ENCODE measurements at regions not wholly inside any gene's neighbourhood (a gene's known extent, or its start where the extent isn't known, plus 50 kb on each side); places are given as distances from the start of the nearest gene placed in this dataset.
"Not testable (repeated sequence)": the region's sequence is repeated elsewhere in the genome, so short reads cannot be mapped to it uniquely, and the experiment has no call there.

DNA sequence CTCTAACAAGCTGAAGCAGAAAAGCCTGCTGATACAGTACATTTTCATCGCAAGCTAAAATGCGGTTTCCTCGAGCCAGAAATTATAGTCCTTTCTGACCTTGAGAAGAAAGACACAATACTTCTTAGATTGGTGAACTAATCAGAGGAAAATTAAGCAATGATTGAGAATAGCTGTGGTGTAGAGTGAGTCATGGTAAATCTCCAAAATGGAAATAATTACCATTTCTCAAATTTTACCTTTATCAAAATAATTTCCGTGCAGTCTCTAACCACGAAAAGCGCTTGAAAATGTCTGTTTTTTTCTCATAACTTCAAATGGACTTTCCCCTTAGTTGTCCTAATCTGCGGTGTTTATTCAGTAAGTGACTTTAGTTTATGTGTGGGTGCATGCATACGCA lies 190.2 kb downstream of the CPE start:
- no peaks in the 10 kb centered on the region for H3K79me2 ChIP-seq (ENCODE audit: insufficient read depth, low read length)
- H3K36me3 ChIP-seq (ENCODE audit: insufficient read depth, low read length): no peaks in the 10 kb centered on the region
- no peak overlapping the region for H3K9ac ChIP-seq (ENCODE audit: low read depth, low read length, poor library complexity, severe bottlenecking)
- H3K9me3 ChIP-seq (ENCODE audit: insufficient read depth, low read depth, low read length): no peaks in the 10 kb centered on the region
- H2AFZ ChIP-seq (ENCODE audit: low read length): no peak overlapping the region
- H3K27me3 ChIP-seq (ENCODE audit: insufficient read depth, low read length, poor library complexity, severe bottlenecking): peaks cover 57% of the 10 kb centered on the region
- TF ChIP-seq EZH2phosphoT487 (IDR thresholded peaks at IDR 0.05; ENCODE audit: borderline replicate concordance): no peak
- H3K4me1 ChIP-seq (ENCODE audit: insufficient read depth, low read length, poor library complexity, severe bottlenecking): peaks cover 5% of the 10 kb centered on the region
- H3K9me2 ChIP-seq (replicated peaks; ENCODE audit: low read depth, low read length): no peaks in the 10 kb centered on the region
- H3K4me3 ChIP-seq (ENCODE audit: low read length, poor library complexity, severe bottlenecking): no peak overlapping the region
- no peak overlapping the region for H3K4me2 ChIP-seq (ENCODE audit: low read depth, low read length, poor library complexity, severe bottlenecking)
- no peaks in the 10 kb centered on the region for H4K20me1 ChIP-seq (ENCODE audit: insufficient read depth, low read length, poor library complexity, severe bottlenecking)
- H3F3A ChIP-seq (ENCODE audit: low read depth): no peaks in the 10 kb centered on the region

DNA sequence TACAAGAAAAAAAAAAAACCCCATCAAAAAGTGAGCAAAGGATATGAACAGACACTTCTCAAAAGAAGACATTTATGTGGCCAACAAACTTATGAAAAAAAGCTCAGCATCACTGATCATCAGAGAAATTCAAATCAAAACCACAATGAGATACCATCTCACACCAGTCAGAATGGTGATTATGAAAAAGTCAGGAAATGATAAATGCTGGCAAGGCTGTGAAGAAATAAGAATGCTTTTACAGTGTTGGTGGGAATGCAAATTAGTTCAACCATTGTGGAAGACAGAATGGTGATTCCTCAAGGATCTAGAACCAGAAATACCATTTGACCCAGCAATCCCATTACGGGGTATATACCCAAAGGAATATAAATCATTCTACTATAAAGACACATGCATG lies 192.7 kb downstream of the CPE start:
- not testable (repeated sequence) for H3K79me2 ChIP-seq (ENCODE audit: insufficient read depth, low read length); H3K9ac ChIP-seq (ENCODE audit: low read depth, low read length, poor library complexity, severe bottlenecking); H4K20me1 ChIP-seq (ENCODE audit: insufficient read depth, low read length, poor library complexity, severe bottlenecking); H3F3A ChIP-seq (ENCODE audit: low read depth); H3K9me2 ChIP-seq (replicated peaks; ENCODE audit: low read depth, low read length); H3K4me1 ChIP-seq (ENCODE audit: insufficient read depth, low read length, poor library complexity, severe bottlenecking); H2AFZ ChIP-seq (ENCODE audit: low read length); H3K36me3 ChIP-seq (ENCODE audit: insufficient read depth, low read length); H3K9me3 ChIP-seq (ENCODE audit: insufficient read depth, low read depth, low read length); H3K4me2 ChIP-seq (ENCODE audit: low read depth, low read length, poor library complexity, severe bottlenecking); H3K4me3 ChIP-seq (ENCODE audit: low read length, poor library complexity, severe bottlenecking)
- H3K27me3 ChIP-seq (ENCODE audit: insufficient read depth, low read length, poor library complexity, severe bottlenecking): peaks cover 54% of the 10 kb centered on the region

DNA sequence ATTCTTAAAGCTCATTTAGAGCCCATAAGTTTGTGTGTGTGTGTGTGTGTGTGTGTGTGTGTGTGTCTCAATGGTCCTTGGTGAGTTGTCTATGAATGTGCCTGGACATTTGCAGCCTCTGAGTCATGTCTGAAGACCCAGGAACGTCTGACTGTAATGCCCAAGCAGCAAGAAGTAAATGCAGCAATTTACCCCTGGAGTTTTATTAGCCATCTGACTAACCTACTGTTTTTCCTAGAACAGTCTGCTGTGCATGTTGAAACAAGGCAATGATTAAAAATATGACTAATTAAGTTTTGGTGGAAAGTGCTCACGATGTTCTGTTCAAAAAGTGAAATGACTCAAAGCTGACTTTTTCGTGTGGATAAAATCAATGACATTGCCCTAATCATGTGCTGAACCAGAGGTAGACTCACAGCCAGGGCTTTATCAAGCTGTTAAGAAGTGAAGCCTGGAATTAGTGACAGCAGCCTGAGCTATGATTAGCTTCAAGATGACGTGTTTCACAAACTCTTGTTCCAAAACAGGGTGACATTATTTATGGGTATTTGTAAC lies 201.6 kb downstream of the CPE start:
- Histone ChIP-seq H2AFZ (ENCODE audit: low read length) (no peak overlapping the region), H3K36me3 (ENCODE audit: insufficient read depth, low read length) (no peaks in the 10 kb centered on the region), H3K79me2 (ENCODE audit: insufficient read depth, low read length) (no peaks in the 10 kb centered on the region), H3F3A (ENCODE audit: low read depth) (no peaks in the 10 kb centered on the region), H3K9me3 (ENCODE audit: insufficient read depth, low read depth, low read length) (no peaks in the 10 kb centered on the region), H4K20me1 (ENCODE audit: insufficient read depth, low read length, poor library complexity, severe bottlenecking) (no peaks in the 10 kb centered on the region), H3K4me2 (ENCODE audit: low read depth, low read length, poor library complexity, severe bottlenecking) (no peak overlapping the region), H3K4me3 (ENCODE audit: low read length, poor library complexity, severe bottlenecking) (no peak overlapping the region), H3K9ac (ENCODE audit: low read depth, low read length, poor library complexity, severe bottlenecking) (no peak overlapping the region), H3K4me1 (ENCODE audit: insufficient read depth, low read length, poor library complexity, severe bottlenecking) (no peaks in the 10 kb centered on the region), H3K27me3 (ENCODE audit: insufficient read depth, low read length, poor library complexity, severe bottlenecking) (peaks cover 6% of the 10 kb centered on the region), H3K9me2 (replicated peaks; ENCODE audit: low read depth, low read length) (no peaks in the 10 kb centered on the region)
- TF ChIP-seq, protein P1, sequence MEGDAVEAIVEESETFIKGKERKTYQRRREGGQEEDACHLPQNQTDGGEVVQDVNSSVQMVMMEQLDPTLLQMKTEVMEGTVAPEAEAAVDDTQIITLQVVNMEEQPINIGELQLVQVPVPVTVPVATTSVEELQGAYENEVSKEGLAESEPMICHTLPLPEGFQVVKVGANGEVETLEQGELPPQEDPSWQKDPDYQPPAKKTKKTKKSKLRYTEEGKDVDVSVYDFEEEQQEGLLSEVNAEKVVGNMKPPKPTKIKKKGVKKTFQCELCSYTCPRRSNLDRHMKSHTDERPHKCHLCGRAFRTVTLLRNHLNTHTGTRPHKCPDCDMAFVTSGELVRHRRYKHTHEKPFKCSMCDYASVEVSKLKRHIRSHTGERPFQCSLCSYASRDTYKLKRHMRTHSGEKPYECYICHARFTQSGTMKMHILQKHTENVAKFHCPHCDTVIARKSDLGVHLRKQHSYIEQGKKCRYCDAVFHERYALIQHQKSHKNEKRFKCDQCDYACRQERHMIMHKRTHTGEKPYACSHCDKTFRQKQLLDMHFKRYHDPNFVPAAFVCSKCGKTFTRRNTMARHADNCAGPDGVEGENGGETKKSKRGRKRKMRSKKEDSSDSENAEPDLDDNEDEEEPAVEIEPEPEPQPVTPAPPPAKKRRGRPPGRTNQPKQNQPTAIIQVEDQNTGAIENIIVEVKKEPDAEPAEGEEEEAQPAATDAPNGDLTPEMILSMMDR (conservative IDR thresholded peaks at IDR 0.05; ENCODE audit: low read length): no peak
- no peak for TF ChIP-seq EZH2phosphoT487 (IDR thresholded peaks at IDR 0.05; ENCODE audit: borderline replicate concordance)

DNA sequence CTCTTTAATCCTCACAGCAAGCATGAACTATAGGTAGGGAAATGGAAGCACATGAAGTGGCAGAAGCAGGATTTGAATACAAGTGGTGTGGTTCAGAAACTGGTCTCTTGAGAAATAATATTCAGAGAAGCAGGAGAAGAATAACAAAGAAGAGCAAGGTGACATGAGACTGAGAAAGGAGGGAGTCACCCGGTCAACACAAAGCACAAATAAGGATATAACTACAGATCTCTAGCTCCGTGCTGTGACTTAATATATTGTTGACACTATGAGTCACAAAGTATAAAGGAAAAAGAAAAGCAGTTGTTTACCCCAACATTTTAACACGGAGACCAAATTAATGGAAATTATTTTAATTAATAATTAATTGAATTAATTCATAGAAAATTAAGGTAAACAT lies 204.5 kb downstream of the CPE start:
- H3K4me1 ChIP-seq (ENCODE audit: insufficient read depth, low read length, poor library complexity, severe bottlenecking): no peaks in the 10 kb centered on the region
- H3K9me3 ChIP-seq (ENCODE audit: insufficient read depth, low read depth, low read length): no peaks in the 10 kb centered on the region
- H2AFZ ChIP-seq (ENCODE audit: low read length): no peak overlapping the region
- H3K27me3 ChIP-seq (ENCODE audit: insufficient read depth, low read length, poor library complexity, severe bottlenecking): no peaks in the 10 kb centered on the region
- no peaks in the 10 kb centered on the region for H3K36me3 ChIP-seq (ENCODE audit: insufficient read depth, low read length)
- no peaks in the 10 kb centered on the region for H4K20me1 ChIP-seq (ENCODE audit: insufficient read depth, low read length, poor library complexity, severe bottlenecking)
- no peaks in the 10 kb centered on the region for H3K9me2 ChIP-seq (replicated peaks; ENCODE audit: low read depth, low read length)
- H3K4me3 ChIP-seq (ENCODE audit: low read length, poor library complexity, severe bottlenecking): no peak overlapping the region
- TF ChIP-seq, protein P1 (conservative IDR thresholded peaks at IDR 0.05; ENCODE audit: low read length): no peak
- no peak for TF ChIP-seq EZH2phosphoT487 (IDR thresholded peaks at IDR 0.05; ENCODE audit: borderline replicate concordance)
- no peak overlapping the region for H3K4me2 ChIP-seq (ENCODE audit: low read depth, low read length, poor library complexity, severe bottlenecking)
- H3K79me2 ChIP-seq (ENCODE audit: insufficient read depth, low read length): no peaks in the 10 kb centered on the region
- H3F3A ChIP-seq (ENCODE audit: low read depth): no peaks in the 10 kb centered on the region
- H3K9ac ChIP-seq (ENCODE audit: low read depth, low read length, poor library complexity, severe bottlenecking): no peak overlapping the region
